ENCODE measurements at regions not wholly inside any gene's neighbourhood (a gene's known extent, or its start where the extent isn't known, plus 50 kb on each side); places are given as distances from the start of the nearest gene placed in this dataset.

DNA sequence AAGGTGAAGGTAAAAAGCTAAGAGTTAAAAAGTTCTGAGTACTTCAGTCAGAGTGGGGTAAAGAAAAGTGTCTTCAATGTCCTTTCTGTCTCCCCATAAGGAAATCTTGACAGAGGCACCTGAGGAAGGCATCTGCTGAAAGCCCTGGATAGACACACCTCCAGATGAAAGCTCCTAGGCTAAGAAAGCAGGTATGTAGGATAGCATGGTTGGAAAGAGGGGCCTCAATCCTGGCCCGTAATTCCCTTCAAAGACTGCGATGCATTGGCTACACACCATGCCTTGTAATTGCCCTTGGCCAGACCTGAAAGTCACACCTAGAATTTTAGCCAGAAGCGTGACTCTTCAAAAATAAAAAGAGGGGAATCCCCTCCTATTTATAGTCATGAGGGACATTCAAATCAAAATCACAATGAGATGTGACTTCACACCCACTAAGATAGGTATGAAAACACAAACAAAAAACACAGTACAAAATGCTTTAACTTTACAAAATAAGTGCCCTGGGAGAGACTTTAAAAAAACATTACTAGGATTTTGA is 809.7 kb downstream of the IPMK start:
- no peak overlapping the region for H3K27ac ChIP-seq
- TF ChIP-seq, protein P1, sequence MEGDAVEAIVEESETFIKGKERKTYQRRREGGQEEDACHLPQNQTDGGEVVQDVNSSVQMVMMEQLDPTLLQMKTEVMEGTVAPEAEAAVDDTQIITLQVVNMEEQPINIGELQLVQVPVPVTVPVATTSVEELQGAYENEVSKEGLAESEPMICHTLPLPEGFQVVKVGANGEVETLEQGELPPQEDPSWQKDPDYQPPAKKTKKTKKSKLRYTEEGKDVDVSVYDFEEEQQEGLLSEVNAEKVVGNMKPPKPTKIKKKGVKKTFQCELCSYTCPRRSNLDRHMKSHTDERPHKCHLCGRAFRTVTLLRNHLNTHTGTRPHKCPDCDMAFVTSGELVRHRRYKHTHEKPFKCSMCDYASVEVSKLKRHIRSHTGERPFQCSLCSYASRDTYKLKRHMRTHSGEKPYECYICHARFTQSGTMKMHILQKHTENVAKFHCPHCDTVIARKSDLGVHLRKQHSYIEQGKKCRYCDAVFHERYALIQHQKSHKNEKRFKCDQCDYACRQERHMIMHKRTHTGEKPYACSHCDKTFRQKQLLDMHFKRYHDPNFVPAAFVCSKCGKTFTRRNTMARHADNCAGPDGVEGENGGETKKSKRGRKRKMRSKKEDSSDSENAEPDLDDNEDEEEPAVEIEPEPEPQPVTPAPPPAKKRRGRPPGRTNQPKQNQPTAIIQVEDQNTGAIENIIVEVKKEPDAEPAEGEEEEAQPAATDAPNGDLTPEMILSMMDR (IDR thresholded peaks at IDR 0.05), result no peak
- H3K27me3 ChIP-seq, result no peaks in the 10 kb centered on the region
- DNase-seq, result no peak
- no peak overlapping the region for H3K4me3 ChIP-seq
- no peaks in the 10 kb centered on the region for H3K9me3 ChIP-seq
- no peaks in the 10 kb centered on the region for H3K36me3 ChIP-seq
- intact Hi-C loops (cut with DNase I), result no loop called here
- no peaks in the 10 kb centered on the region for H3K4me1 ChIP-seq
- no peak overlapping the region for H3K9ac ChIP-seq (ENCODE audit: low read depth in 2 of 2, low read length in 2 of 2)

DNA sequence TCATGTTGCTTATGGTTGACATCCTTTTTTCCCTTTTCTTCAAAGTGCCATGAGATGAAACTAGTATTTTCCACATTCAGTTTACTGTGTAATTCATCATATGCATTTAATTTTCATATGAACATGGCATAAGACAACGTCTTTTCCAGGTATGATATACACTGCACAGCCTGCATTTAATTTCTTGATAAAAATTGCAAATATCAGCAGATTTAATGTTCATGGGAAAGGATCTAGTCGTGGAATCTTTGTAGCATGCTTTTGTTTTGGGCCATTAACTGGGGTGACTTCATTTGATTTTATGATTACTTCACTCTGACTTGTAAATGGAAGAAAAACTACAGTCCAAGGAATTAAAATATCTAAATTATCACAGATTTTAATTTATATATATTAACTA is 837.3 kb downstream of the IPMK start:
- H3K27ac ChIP-seq, result no peak overlapping the region
- intact Hi-C loops (cut with DNase I), result no loop called here
- no peaks in the 10 kb centered on the region for H3K9me3 ChIP-seq
- H3K4me3 ChIP-seq, result no peak overlapping the region
- H3K9ac ChIP-seq (ENCODE audit: low read depth in 2 of 2, low read length in 2 of 2), result no peak overlapping the region
- H3K36me3 ChIP-seq, result no peaks in the 10 kb centered on the region
- no peaks in the 10 kb centered on the region for H3K27me3 ChIP-seq
- DNase-seq, result no peak
- TF ChIP-seq, protein P1 (IDR thresholded peaks at IDR 0.05), result no peak
- H3K4me1 ChIP-seq, result no peaks in the 10 kb centered on the region

DNA sequence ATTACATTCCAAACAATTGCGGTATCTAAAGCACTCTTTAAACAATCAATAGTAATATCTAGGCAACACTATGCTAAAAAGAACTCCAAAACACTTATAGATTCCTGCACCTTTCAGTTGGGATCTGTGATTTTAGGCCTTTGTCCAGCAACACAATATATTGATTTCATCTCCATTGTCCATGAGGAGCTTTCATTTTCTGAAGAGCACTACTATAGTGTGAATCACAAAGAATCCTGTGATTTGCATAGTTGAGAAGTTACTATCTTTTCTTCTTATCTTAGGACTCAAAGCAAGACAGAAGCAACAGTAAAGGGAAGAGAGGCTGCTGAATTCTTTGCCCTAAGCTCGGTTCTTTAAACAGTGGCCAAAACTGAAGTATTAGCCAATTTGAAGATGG is 846.8 kb downstream of the IPMK start:
- intact Hi-C loops (cut with DNase I), result no loop called here
- Histone ChIP-seq H3K27me3 (no peaks in the 10 kb centered on the region), H3K9me3 (no peaks in the 10 kb centered on the region), H3K27ac (no peak overlapping the region), H3K4me1 (no peaks in the 10 kb centered on the region), H3K36me3 (no peaks in the 10 kb centered on the region), H3K9ac (ENCODE audit: low read depth in 2 of 2, low read length in 2 of 2) (no peak overlapping the region), H3K4me3 (no peak overlapping the region)
- TF ChIP-seq, protein P1 (IDR thresholded peaks at IDR 0.05), result no peak
- no peak for DNase-seq

DNA sequence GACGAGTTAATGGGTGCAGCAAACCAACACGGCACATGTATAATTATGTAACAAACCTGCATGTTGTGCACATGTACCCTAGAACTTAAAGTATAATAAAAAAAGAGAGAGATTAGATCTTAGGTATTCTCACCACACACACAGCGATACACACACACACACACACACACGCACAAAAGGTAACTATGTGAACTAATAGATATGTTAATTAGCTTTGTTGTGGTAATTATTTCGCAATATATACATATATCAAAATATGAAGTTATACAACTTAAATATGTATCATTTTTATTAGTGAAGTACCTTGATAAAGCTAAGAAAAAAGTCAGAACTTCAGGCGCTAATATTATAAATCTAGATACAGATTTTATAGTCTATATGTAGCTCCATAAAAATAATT is 849.2 kb downstream of the IPMK start:
- H3K4me3 ChIP-seq, result no peak overlapping the region
- no peaks in the 10 kb centered on the region for H3K36me3 ChIP-seq
- no peak for DNase-seq
- H3K27ac ChIP-seq, result no peak overlapping the region
- intact Hi-C loops (cut with DNase I), result no loop called here
- H3K9me3 ChIP-seq, result no peaks in the 10 kb centered on the region
- TF ChIP-seq, protein P1 (IDR thresholded peaks at IDR 0.05), result no peak
- H3K4me1 ChIP-seq, result no peaks in the 10 kb centered on the region
- no peaks in the 10 kb centered on the region for H3K27me3 ChIP-seq
- H3K9ac ChIP-seq (ENCODE audit: low read depth in 2 of 2, low read length in 2 of 2), result no peak overlapping the region

DNA sequence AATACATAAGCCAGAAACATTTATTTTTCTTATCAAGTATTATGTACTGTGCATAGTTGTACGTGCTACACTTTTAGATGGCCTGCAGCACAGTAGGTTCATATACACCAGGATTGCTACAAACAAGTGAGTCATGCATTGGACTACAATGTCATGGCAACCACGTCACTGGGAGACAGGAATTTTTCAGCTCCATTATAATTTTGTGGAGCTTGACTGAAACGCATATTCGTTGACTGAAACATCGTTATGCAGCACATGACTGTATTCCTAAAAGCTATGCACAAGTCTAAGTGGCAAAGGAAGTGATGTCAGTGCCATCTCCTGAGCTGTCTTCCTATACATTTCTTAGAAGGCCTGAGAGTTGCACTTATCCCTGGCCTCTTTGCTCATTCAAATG is 871.8 kb downstream of the IPMK start:
- TF ChIP-seq, protein P1 (IDR thresholded peaks at IDR 0.05), result no peak
- Histone ChIP-seq H3K9ac (ENCODE audit: low read depth in 2 of 2, low read length in 2 of 2) (no peak overlapping the region), H3K4me3 (no peak overlapping the region), H3K36me3 (no peaks in the 10 kb centered on the region), H3K9me3 (no peaks in the 10 kb centered on the region), H3K4me1 (no peaks in the 10 kb centered on the region), H3K27ac (no peak overlapping the region), H3K27me3 (no peaks in the 10 kb centered on the region)
- intact Hi-C loops (cut with DNase I), result no loop called here
- no peak for DNase-seq
